Lower leg skin (tissue), 3 donors: ENCODE measurements at regions not wholly inside any gene's neighbourhood (a gene's known extent, or its start where the extent isn't known, plus 50 kb on each side); places are given as distances from the start of the nearest gene placed in this dataset.

Experiments
- CTCF ChIP-seq, 3 donors: fragments of 450-650 bp; IDR thresholded peaks; one replicate each; pipeline ENCODE4 v1.5.1; 2016; ENCODE audit warnings: antibody characterized with exemption in 3 of 3, mild to moderate bottlenecking in 3 of 3, moderate library complexity in 2 of 3
- POLR2A ChIP-seq, 2 donors: fragments of 450-650 bp; IDR thresholded peaks; one replicate each; pipeline ENCODE4 v1.6.1; 2016 to 2017; ENCODE audit warnings: antibody characterized with exemption in 2 of 2, mild to moderate bottlenecking in 1 of 2, moderate library complexity in 1 of 2

DNA sequence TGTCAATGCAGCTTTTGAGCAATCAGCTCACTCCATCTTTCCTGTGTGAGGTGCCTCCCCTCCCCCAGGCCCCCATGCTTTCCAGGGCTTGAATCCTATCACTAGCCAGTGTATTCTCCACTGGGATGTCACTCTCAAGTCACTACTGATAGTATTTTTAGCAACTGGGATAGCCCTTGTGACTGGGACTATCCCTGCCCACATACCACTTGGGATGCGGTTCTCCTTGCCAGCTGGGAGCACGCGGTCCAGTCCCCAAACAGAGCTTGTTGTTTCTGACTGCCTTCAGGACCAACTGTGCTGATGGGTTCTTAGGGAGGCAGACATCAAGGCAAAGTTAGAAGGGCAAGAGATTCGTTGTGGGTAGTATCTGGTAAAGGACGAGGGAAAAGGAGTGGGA is 134.9 kb downstream of the FAM161A start:
- TF ChIP-seq CTCF (IDR thresholded peaks at IDR 0.05) (no peak), POLR2A (IDR thresholded peaks at IDR 0.05) (no peak)
